CD4-positive, alpha-beta T cell treated with Interleukin-6 at 100 ng/mL for 8 hours (primary cell): ENCODE measurements at regions not wholly inside any gene's neighbourhood (a gene's known extent, or its start where the extent isn't known, plus 50 kb on each side); places are given as distances from the start of the nearest gene placed in this dataset.
"Not testable (repeated sequence)": the region's sequence is repeated elsewhere in the genome, so short reads cannot be mapped to it uniquely, and the experiment has no call there.

ENCODE experiments used
- DNase-seq: peaks from one replicate; pipeline ENCODE4 v3.0.0-alpha.2; 2020; ENCODE audit warnings: mixed read lengths, low spot score

- not testable (repeated sequence) for DNase-seq
Measured at GRCh38 chr15:44817797-44818196, 81.5 kb downstream of the TRIM69 start.

DNA sequence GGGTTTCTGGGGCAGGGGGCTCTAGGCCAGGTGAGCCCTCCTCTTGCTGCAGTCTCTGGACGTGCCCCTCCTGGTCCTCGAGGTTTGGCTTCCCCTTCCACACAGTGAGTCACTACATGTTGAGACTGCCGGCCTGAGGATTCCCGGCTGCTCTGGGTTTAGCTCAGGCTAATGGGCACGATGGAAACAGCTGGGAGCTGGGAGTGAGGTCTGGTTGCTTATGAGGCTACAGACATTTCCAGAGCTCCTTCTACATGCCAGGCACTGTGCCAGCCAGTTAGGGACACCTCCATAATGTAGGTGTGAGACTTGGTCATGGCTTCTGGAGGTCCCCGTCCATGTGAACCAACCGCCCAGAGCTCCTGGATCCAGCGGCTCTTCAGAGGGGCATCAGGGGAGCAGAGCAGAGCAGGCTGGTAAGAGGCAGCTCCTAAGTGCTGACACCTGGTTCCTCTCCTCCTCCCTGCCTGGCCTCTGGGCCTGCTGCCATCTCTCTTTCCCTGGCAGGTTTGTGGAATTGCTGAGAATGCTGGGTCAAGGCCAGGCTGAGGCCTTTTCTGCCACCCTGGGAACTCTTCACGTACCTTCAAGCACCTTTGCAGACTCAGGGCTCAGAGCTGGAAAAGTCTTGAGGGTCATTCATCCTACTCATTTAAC is 83.1 kb downstream of the TRIM69 start:
- not testable (repeated sequence) for DNase-seq

GRCh38 chr15:44820535-44820934 is 84.2 kb downstream of the TRIM69 start:
- DNase-seq: not testable (repeated sequence)

- DNase-seq: not testable (repeated sequence)
Measured at GRCh38 chr15:44820967-44821366, 84.6 kb downstream of the TRIM69 start.

DNA sequence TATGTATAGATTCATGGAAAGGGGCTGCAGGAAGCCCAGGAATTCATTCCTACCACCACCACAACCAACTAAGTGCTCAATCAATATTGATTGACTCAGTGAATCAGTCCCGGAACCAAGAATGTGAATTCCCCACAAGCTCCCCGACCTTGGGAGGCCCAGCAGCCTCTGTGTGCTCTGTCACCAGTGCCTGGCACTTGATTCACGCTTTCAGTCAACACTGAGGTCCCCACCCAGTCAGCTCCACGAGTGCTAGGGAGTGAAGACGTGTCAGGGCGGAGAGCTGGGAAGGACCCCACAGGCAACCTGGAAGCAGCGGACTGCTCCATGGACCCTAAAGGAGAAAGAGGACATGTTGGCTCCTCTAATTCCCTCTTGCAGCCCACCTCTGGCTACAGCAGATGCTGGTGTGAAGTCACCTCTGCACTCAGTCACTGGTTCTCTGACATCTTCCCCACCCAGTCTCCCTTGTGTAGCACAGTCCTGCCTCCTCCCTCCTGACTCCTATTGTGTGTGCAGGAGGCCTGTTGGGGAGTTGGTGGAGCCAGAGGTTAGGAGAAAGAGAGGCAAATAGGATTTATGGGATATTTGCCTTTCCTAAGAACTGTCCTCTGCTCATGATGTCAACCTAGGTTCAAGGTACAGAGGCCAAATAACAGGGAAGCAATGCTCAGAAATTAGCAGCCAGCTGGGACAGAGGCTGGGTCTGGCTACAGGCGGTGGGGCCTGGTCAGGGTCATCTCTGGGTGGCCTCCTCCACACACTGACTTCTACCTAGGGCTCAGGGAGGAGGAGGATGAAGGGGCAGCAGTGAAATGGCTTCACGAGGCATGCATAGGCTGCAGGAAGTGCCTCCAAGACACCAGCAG is 88.2 kb downstream of the TRIM69 start:
- DNase-seq: not testable (repeated sequence)

- DNase-seq: not testable (repeated sequence)
Measured at GRCh38 chr15:44826583-44826982, 90.3 kb downstream of the TRIM69 start.

DNA sequence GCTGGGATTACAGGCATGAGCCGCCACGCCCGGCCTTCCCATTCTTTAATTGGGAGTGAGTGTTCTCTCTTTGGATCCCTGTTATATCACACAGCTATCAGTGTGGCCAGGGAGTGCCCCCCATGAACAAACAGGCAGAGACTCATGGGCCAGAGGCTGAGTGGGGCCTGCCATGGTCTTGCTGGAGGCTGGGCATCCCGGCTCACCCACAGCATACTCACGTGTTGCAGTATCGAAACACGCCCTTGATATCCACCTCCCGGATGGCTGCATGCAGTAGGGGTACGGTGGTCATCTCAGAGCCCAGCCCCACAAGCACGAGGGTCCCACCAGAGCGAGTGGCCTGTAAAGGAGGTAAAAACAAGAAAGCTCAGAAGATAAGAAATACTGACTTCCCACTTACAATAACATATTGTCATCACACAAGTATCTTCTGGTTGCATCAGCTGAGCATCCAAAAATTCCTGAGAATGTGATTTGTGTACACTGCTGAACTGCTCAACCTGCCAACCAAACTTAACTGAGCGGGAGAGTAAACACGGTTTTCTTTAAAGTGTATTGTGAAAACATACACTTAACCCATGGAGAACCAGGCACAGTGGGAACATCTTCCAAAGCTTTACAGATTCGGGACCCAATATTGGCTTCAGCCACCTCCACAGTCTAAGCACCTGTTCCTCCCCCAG is 92.0 kb downstream of the TRIM69 start:
- not testable (repeated sequence) for DNase-seq

DNA sequence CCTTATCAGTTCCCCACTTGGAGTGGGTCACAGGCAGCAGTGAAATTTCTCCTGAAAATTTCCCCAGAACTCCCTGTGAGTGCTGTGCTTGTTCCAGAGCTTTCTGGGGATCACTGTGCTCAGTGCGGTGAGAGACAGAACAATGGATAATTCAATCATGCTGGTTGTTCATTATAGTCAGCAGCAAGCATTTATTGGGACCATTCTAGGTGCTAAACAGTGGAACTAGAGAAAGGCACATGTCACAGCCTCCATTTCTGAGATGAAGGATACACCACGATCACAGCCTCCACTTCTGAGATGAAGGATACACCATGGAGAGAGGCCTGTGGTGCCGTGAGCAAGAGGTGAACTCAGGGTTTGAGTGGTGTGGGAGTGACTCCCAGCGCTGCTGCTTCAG is 92.8 kb downstream of the TRIM69 start:
- not testable (repeated sequence) for DNase-seq

DNA sequence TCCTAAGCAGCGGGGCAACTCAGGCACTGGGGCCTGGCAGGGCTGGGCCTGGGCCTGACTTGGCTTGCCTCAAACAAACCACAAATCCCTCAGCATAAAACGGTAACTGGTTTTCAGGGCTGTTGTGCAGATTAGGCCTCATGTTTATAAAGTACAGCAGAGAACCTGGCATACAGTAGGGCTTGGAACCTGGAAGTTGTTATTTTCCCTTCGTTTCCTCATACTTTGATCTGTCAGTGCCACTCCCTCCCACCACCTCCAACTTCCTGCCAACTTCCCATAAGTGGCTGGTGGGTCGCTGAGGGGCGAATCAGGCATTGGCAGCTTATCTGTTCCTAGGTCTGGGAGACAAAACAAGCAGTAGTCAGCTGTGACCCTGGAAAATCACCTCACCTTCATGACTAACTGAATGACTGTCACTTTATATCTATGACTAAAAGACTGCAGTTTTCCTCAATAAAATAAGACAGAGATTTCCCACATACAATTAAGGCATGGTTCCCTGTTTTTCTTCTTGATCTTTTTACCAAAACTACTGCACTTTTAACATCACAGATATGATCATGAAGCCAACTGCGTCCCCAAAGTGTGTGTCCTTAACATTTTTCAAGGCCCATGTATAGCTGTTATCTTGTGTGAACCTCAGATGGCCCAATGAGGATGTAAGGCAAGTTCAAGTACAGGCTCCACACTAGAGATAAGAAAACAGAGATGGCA is 94.5 kb downstream of the TRIM69 start:
- DNase-seq: not testable (repeated sequence)

DNA sequence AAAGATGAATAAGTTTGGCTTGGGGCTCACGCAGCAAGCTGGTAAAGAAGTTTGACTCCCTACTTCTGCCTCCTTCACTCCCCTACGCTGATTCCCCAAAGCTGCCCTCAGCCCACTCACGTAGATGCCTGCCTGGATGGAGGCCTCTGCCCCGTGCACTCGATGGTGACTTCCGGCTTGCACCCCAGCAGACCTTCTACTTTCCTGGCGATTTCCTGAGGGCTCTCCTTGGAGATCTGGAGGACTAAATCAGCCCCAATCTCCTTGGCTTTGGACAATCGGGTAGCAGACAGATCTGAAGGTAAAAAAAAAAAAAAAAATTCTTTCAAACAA is 95.0 kb downstream of the TRIM69 start:
- not testable (repeated sequence) for DNase-seq

GRCh38 chr15:44832133-44832532 is 95.8 kb downstream of the TRIM69 start:
- not testable (repeated sequence) for DNase-seq

DNA sequence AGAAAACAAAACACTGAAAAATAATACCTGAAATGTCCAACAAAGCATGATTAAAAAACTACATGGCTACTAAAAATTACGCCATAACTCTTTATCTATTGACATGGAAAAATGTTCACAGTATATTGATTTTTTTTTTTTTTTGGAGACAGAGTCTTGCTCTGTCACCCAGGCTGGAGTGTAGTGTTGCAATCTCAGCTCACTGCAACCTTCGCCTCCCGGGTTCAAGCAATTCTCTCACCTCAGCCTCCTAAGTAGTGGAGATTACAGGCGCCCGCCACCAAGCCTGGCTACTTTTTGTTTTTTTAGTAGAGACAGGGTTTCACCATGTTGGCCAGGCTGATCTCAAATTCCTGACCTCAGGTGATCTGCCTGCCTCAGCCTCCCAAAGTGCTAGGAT is 96.8 kb downstream of the TRIM69 start:
- not testable (repeated sequence) for DNase-seq

DNA sequence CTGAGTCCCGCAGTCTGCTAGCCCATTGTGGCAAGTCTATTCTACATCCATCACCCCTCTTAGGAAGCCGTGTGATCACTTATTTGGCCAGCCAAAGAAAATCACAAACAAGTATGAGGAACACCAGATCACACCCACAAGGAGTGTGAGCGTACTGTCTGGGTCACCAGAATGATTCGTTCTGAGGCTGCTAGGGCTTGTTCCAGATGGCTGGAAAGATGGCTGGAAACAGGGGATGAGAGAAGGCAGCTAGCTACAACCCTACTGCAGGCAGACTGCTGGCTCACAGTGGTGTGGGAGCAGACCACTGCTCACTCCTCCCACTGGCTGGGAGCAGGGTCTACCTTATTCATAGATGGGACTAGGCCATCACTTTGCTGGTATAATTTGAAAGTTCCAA is 97.4 kb downstream of the TRIM69 start:
- not testable (repeated sequence) for DNase-seq

DNA sequence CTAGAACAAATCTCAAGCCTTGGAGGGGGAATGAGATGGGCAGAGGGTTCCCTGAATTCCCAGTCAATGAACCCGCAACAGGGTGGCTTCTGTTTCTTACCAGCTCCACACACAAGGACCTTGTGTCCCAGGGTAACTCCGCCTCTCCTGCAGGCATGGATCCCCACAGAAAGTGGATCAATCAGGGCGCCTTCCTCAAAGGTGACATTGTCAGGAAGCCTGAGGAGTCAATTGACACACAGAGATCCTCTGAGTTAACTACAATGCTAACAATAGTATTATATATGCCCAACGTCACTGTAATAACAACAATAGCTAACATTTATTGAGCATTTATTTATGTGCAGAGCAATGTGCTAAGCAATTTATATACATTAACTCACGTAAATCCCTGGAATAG is 98.8 kb downstream of the TRIM69 start:
- DNase-seq: not testable (repeated sequence)

DNA sequence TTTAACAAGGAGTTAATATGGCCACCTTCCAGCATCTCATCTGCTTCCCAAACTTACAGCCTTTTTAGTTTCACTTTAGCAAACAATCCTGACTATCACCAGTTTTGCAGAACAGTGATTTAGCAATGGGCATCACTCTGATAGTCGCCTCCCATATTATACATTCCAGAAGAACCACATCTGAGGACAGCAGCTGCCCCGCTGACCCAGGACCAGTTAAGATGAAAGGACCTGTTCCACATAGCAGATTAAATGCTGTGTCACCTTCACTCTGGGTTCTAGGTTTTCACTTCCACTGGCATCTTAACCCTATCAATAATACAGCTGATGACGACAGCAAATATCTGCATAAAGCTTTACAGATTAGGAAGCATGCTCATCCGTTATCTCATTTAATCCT is 99.8 kb downstream of the TRIM69 start:
- no peak for DNase-seq

DNA sequence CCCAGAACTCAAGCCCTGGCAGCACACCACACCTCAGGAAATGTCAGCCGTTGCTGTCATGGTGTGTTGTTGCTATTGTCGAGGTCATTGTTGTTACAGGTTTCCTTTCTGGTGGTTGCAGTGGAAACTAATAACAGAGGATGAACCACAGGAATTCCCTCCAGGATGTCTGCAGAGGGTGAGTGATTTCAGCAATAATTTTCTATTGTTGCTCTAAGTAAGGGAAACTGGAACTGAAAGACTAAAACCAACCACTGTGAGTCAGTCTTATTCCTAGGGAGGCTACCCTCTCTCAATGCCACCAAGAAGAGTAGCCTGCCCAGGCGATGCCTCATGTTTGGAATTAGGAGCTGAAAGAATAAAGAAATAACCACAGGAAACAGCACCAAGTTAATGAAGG is 102.6 kb downstream of the TRIM69 start:
- not testable (repeated sequence) for DNase-seq

GRCh38 chr15:44841762-44842161 is 105.4 kb downstream of the TRIM69 start:
- not testable (repeated sequence) for DNase-seq

DNA sequence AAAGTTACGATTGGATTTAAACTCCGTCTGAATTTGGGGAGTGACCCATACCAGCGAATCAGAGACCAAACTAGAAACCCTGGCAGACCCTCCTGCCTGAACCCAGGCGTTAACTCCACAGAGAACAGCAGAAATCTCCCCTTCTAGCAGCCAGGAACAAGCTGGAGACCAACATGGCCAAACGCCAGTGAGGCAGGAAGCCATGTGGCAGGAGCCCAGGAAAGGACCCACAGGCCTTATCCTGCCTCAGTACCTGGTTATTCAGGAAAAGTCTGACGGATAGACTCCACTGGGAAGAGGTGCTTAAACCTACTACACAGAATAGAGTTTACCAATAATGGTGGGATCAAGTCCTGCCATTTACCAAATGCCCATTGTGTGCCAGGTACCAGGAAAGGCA is 106.6 kb downstream of the TRIM69 start:
- DNase-seq: not testable (repeated sequence)

DNA sequence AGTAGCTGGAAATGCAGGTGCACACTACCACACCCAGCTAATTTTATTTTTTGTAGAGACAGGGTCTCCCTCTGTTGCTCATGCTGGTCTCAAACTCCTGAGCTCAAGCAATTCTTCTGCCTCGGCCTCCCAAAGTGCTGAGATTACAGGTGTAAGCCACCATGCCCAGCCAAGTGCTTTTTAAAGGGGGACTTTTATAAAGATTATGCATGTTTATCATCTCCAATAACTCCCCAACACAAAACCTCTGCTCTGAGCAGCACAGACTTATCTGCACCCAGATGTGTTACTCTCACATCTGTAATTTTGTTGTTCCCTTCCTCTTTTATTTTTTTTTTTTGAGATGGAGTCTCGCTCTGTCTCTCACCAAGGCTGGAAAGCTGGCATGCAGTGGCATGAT is 108.6 kb downstream of the TRIM69 start:
- DNase-seq: not testable (repeated sequence)

GRCh38 chr15:44846156-44846555 is 109.8 kb downstream of the TRIM69 start:
- not testable (repeated sequence) for DNase-seq

DNA sequence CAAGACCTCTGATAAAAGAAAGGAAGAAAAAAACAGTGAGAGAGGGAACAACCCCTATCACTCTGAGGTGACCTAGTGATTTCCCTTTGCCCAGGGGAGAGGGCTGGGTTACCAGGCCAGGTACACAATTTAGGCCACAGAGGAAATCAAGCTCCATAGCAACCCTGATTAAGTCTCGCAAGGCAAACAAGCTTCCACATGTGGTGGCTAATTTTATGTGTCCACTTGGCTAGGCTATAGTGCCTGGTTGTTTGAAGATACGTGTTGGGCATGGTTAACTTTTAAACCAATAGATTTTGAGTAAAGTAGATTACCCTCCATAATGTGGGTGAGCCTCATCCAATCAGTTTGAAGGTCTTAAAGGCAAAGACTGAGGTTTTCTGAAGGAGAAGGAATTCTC is 108.9 kb upstream of the TERB2 start:
- not testable (repeated sequence) for DNase-seq

- not testable (repeated sequence) for DNase-seq
Measured at GRCh38 chr15:44848859-44849258, 107.6 kb upstream of the TERB2 start.
